ENCODE measurements at regions not wholly inside any gene's neighbourhood (a gene's known extent, or its start where the extent isn't known, plus 50 kb on each side); places are given as distances from the start of the nearest gene placed in this dataset.

- in situ Hi-C loops (cut with MboI; ENCODE audit: low sequenced_read_pairs, unreplicated experiment), result no loop called here
- no peak for DNase-seq (ENCODE audit: low spot score)
- no peak for TF ChIP-seq CTCF (IDR thresholded peaks at IDR 0.05; ENCODE audit: borderline replicate concordance, control extremely low read depth, extremely low read depth, insufficient read depth, missing control alignments)
Observed at GRCh38 chr4:64857198-64857597, 447.9 kb upstream of the TECRL start.

- in situ Hi-C loops (cut with MboI; ENCODE audit: low sequenced_read_pairs, unreplicated experiment), result no loop called here
- TF ChIP-seq CTCF (IDR thresholded peaks at IDR 0.05; ENCODE audit: borderline replicate concordance, control extremely low read depth, extremely low read depth, insufficient read depth, missing control alignments), result no peak
- DNase-seq (ENCODE audit: low spot score), result no peak
Observed at GRCh38 chr4:64846417-64846816, 437.2 kb upstream of the TECRL start.

- no peak for TF ChIP-seq CTCF (IDR thresholded peaks at IDR 0.05; ENCODE audit: borderline replicate concordance, control extremely low read depth, extremely low read depth, insufficient read depth, missing control alignments)
- no peak for DNase-seq (ENCODE audit: low spot score)
- in situ Hi-C loops (cut with MboI; ENCODE audit: low sequenced_read_pairs, unreplicated experiment), result no loop called here
Observed at GRCh38 chr4:64829749-64830148, 420.5 kb upstream of the TECRL start.

GRCh38 chr4:64824591-64824990 is 415.3 kb upstream of the TECRL start:
- no peak for TF ChIP-seq CTCF (IDR thresholded peaks at IDR 0.05; ENCODE audit: borderline replicate concordance, control extremely low read depth, extremely low read depth, insufficient read depth, missing control alignments)
- in situ Hi-C loops (cut with MboI; ENCODE audit: low sequenced_read_pairs, unreplicated experiment), result no loop called here
- DNase-seq (ENCODE audit: low spot score), result no peak

- TF ChIP-seq CTCF (IDR thresholded peaks at IDR 0.05; ENCODE audit: borderline replicate concordance, control extremely low read depth, extremely low read depth, insufficient read depth, missing control alignments), result no peak
- DNase-seq (ENCODE audit: low spot score), result no peak
- in situ Hi-C loops (cut with MboI; ENCODE audit: low sequenced_read_pairs, unreplicated experiment), result no loop called here
Observed at GRCh38 chr4:64822405-64822804, 413.2 kb upstream of the TECRL start.

- TF ChIP-seq CTCF (IDR thresholded peaks at IDR 0.05; ENCODE audit: borderline replicate concordance, control extremely low read depth, extremely low read depth, insufficient read depth, missing control alignments), result no peak
- in situ Hi-C loops (cut with MboI; ENCODE audit: low sequenced_read_pairs, unreplicated experiment), result no loop called here
- DNase-seq (ENCODE audit: low spot score), result no peak
Observed at GRCh38 chr4:64821219-64821976, 412.1 kb upstream of the TECRL start.

Data from GM13976 (cell line).